HG03575 (cell line): ENCODE measurements at regions not wholly inside any gene's neighbourhood (a gene's known extent, or its start where the extent isn't known, plus 50 kb on each side); places are given as distances from the start of the nearest gene placed in this dataset.

Experiments used
- ATAC-seq: cut with Tn5 transposase; IDR thresholded peaks from one replicate; pipeline ENCODE4 v1.9.1; 2021; ENCODE audit not compliant: unreplicated experiment, insufficient number of reproducible peaks, low FRiP score; ENCODE audit errors: extremely low read depth

GRCh38 chr2:5343785-5344335, 348.3 kb upstream of the SOX11 start:
- no peak for ATAC-seq

- no peak for ATAC-seq
Measured at GRCh38 chr2:5352286-5352685, 339.9 kb upstream of the SOX11 start.

DNA sequence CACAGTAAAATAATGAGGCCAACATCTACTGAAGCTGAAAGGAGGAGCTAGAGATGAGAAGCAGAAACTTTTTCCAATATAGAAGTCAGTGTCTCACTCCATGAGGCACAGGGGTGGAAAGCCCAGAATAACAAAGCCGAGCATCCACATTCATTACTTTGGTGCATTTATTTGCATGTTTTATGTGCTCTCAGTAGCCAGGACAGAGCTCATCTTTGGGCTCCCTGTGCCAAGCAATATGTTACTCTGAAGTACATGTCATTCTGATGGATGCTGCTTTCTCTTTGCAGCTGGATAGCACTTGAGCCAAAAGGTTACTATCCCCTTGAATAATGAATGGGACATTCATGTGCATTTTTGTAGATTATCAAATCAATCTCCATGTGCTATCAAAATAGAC, 338.6 kb upstream of the SOX11 start:
- ATAC-seq: no peak

DNA sequence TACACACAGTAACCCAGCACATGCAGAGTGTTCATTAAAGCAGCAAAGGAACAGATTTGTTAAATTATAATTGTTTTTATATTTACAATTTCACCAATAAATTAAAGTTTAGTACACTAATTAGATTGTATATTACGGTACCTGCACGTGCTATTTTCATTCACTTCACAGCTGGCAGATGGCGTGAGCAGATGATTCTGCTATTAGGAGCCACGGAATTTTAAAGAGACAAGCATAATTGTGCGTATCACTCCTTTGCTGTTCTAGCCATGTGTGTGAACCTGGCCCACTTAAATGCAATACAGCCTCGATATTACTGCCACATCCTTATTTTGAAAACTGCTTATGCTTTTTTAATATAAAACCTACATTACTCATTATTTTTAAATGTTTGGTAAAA, 332.8 kb upstream of the SOX11 start:
- no peak for ATAC-seq

DNA sequence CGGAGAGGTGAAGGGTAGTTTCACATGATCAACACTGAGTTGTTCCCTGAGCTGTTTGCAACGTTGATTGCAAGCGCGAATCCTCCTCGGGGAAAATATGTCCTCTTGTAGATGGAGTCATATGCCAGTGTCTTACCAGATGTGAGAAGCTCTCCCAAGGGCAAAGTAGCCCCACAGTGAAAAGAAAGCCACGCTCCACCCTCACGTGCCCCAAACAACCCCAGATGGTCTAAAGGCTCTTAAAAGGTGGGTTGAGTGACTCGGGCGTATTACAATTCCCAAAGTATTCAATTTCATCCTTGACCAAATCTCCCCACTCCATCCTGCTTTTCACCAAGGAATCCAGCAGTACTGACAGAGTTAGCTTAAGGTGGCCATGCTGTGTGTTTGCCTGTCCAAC, 332.1 kb upstream of the SOX11 start:
- no peak for ATAC-seq

DNA sequence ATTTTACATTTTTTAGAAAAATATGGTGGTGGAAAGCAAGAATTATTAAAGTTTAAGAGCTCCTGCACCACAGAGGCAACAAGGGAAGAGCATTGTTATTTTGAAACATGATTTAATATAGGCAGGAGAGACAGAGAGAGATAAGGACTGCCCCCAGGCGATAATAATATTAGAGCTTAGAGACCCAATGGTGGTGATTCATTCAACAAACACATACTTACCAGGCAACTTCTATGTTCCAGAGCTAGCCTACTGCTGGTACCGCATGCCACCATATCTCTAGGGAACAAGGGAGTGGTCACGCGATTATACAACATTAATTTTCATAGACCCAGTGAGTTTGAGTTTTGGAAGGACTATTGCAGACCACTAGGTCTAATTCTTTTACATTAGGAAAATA, 327.8 kb upstream of the SOX11 start:
- ATAC-seq: no peak

GRCh38 chr2:5365871-5366461, 326.2 kb upstream of the SOX11 start:
- ATAC-seq: peak; percentile 94

DNA sequence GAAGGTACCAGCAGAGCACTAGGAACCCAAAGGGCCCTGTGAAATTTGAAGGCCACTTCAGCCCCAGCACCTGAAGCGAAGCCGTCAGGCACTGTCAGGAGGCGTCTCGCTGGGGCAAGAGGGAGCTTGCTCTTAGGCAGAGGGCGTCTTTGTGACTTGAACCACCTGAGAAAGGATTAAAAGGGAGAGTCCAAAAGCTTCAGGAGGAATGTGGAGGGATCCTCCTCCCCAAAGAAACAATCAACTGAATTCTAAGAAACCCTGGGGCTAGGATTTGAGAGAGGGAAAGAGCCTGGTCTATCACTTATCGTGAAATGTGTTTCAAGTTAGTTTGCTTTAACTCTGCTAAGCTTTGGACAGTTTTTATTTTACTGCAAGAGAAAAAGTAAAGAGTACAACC, 324.9 kb upstream of the SOX11 start:
- no peak for ATAC-seq

GRCh38 chr2:5368263-5368662, 323.9 kb upstream of the SOX11 start:
- no peak for ATAC-seq

DNA sequence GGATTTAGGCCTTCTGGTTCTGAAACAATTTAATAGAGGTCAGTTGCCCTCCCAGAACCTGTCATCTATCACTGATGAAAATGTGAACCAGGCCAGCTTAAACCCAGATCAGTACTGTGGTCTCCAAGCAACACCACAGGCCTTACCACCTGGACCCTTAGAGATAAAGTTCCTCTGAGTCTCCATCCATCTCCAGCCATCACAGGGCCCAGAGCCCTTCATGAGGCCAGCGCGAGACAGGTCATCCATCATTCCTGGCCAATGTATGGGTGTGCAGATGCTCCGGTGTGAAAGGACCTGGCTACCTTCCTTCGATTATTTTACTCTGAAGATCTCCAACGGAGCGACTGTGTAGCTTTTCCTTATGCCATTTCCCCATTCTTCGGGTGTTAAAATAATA, 322.7 kb upstream of the SOX11 start:
- no peak for ATAC-seq

- no peak for ATAC-seq
Measured at GRCh38 chr2:5370158-5370557, 322.0 kb upstream of the SOX11 start.

GRCh38 chr2:5372141-5372540, 320.0 kb upstream of the SOX11 start:
- no peak for ATAC-seq

- no peak for ATAC-seq
Measured at GRCh38 chr2:5373200-5373599, 319.0 kb upstream of the SOX11 start.

- no peak for ATAC-seq
Measured at GRCh38 chr2:5374762-5375161, 317.4 kb upstream of the SOX11 start.

- no peak for ATAC-seq
Measured at GRCh38 chr2:5377323-5377722, 314.9 kb upstream of the SOX11 start.

DNA sequence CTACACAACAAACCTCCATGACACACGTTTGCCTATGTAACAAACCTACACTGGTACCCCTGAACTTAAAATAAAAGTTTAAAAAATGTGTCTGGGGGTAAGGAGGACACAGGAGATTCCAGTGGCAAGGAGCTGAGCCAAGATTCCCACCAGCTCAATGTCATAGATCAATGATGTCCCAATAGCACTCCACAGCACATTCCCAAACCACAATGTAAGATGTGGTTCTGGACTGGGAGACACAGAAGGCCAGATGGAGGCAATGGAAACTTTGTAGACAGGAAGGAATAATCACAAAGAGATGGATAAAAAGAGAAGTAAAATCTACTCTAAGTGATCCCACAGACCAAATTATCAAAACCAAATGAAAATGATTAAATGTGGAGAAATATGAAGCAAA, 312.4 kb upstream of the SOX11 start:
- no peak for ATAC-seq

- ATAC-seq: no peak
Measured at GRCh38 chr2:5385596-5385995, 306.6 kb upstream of the SOX11 start.

DNA sequence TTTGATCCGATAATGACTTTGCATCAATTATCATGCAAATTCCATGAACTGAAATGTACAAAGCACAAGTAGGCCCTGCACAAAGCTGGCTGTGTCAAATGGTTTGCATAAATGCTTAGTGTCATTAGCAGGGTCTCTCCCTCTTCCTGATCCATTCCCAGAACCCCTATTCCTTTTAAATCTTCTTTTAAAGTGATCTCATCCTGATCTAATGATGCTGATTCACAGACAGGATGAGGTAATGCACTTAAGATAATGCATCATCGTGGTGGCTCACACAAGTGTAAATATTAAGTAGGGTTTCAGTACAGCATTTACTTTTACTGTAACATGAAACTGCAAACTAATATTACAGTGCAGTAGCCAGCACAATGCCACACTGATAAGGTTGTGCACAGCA, 304.8 kb upstream of the SOX11 start:
- ATAC-seq: no peak

GRCh38 chr2:5389740-5390139, 302.4 kb upstream of the SOX11 start:
- no peak for ATAC-seq

GRCh38 chr2:5391362-5391761, 300.8 kb upstream of the SOX11 start:
- ATAC-seq: no peak

DNA sequence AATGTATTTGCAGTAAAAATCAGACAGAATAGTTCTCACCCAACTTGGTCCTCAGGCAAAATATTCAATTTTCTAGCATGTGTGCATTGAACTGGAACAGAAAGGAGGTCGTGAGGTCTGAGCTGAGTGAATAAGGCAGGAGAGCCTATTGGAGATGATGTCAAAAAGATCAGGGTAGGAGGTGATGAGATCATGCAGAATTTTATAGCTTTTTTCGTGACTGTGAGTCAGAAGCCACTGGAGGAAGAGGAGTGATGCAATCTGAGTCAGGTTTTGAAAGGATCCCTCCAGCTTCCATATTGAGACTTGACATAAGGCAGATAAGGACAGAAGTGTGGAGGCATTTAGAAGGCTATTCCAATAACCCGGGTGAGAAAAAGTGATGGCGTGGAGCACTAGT, 299.5 kb upstream of the SOX11 start:
- ATAC-seq: no peak
